ENCODE measurements at regions not wholly inside any gene's neighbourhood (a gene's known extent, or its start where the extent isn't known, plus 50 kb on each side); places are given as distances from the start of the nearest gene placed in this dataset.

GRCh38 chr20:50344232-50345071, 153.8 kb downstream of the CEBPB start:
- no peak for DNase-seq (ENCODE audit: low spot score)
- TF ChIP-seq CTCF (IDR thresholded peaks at IDR 0.05; ENCODE audit: extremely low read depth, missing control alignments), result no peak

- no peak for DNase-seq (ENCODE audit: low spot score)
- no peak for TF ChIP-seq CTCF (IDR thresholded peaks at IDR 0.05; ENCODE audit: extremely low read depth, missing control alignments)
Measured at GRCh38 chr20:50345712-50346373, 155.2 kb downstream of the CEBPB start.

GRCh38 chr20:50346374-50347283, 156.0 kb downstream of the CEBPB start:
- DNase-seq (ENCODE audit: low spot score), result no peak
- TF ChIP-seq CTCF (IDR thresholded peaks at IDR 0.05; ENCODE audit: extremely low read depth, missing control alignments), result no peak

- no peak for TF ChIP-seq CTCF (IDR thresholded peaks at IDR 0.05; ENCODE audit: extremely low read depth, missing control alignments)
- no peak for DNase-seq (ENCODE audit: low spot score)
Measured at GRCh38 chr20:50347284-50348063, 156.8 kb downstream of the CEBPB start.

GRCh38 chr20:50348096-50348495, 157.5 kb downstream of the CEBPB start:
- DNase-seq (ENCODE audit: low spot score), result no peak
- TF ChIP-seq CTCF (IDR thresholded peaks at IDR 0.05; ENCODE audit: extremely low read depth, missing control alignments), result no peak

GRCh38 chr20:50350510-50351249, 159.5 kb upstream of the PTPN1 start:
- TF ChIP-seq CTCF (IDR thresholded peaks at IDR 0.05; ENCODE audit: extremely low read depth, missing control alignments), result no peak
- DNase-seq (ENCODE audit: low spot score), result no peak
